HCEC 1CT (cell line): ENCODE measurements at regions not wholly inside any gene's neighbourhood (a gene's known extent, or its start where the extent isn't known, plus 50 kb on each side); places are given as distances from the start of the nearest gene placed in this dataset.

Experiments used
- DNase-seq: peaks from one replicate; pipeline ENCODE4 v3.0.0-alpha.2; 2017

DNA sequence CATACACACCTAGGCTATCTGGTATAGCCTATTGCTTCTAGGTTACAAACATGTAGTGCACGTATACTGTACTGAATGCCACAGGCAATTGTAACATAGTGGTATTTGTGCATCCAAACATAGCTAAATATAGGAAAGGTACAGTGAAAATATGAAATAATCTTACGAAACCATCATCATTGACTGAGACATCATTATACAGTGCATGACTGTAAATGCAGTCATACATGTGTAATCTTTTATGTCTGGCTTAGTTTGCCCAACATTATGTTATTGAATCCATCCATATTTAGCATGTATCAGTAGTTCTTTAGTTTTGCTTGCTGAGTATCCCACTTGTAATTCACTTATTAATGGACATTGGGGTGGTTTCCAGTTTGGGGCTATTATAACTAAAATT lies 124.9 kb downstream of the CYLD start:
- no peak for DNase-seq

DNA sequence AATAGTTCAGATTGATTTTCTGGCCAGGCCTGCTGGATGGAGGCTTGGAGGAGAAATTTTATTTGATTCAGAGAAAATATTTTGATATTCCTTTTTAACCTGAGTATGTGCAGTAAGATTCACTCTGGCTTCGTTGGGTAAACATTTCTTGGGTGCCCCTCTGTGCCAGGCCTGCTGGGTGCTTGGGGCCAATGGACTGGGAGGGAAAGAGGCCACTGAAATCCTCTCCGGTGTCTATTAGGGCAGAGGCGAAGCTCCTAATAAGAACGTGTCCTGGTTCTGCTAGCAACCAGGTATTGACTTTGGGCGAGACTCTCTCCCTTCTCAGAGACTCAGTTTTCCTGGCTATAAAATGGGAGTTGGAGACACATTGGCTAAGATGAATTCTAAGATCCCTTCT lies 122.5 kb downstream of the CYLD start:
- DNase-seq, result no peak

GRCh38 chr16:50863644-50864144 lies 121.8 kb downstream of the CYLD start:
- no peak for DNase-seq

- DNase-seq, result no peak
Measured at GRCh38 chr16:50862818-50863643, 121.1 kb downstream of the CYLD start.

- DNase-seq, result no peak
Measured at GRCh38 chr16:50861970-50862411, 120.1 kb downstream of the CYLD start.

GRCh38 chr16:50861451-50861850 lies 119.6 kb downstream of the CYLD start:
- no peak for DNase-seq

- no peak for DNase-seq
Measured at GRCh38 chr16:50859628-50860360, 117.9 kb downstream of the CYLD start.

GRCh38 chr16:50858877-50859627 lies 117.2 kb downstream of the CYLD start:
- no peak for DNase-seq

GRCh38 chr16:50858376-50858775 lies 116.5 kb downstream of the CYLD start:
- no peak for DNase-seq

DNA sequence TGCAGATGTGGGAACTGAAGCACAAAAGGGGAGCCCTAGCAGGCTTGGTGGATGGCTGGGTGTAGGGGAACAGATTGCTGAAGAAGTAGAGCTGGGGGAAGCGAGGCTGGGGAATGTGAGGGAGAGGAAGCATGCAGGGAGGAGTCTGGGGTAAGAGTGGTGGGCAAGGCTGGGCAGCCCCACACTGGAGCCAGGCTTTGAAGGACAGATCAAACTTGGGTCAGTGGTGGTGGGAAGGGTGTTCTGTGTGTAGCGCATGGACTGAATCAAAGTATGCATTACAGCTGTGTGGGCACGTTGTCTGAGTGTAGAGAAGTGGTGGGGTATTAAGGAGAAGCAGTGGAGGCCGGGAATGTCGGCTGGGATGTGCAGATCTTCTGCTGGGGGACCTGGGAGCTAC lies 116.0 kb downstream of the CYLD start:
- no peak for DNase-seq

- DNase-seq, result no peak
Measured at GRCh38 chr16:50856991-50857390, 115.1 kb downstream of the CYLD start.

- no peak for DNase-seq
Measured at GRCh38 chr16:50853329-50853728, 111.4 kb downstream of the CYLD start.
